HEK293 (cell line): ENCODE measurements at regions not wholly inside any gene's neighbourhood (a gene's known extent, or its start where the extent isn't known, plus 50 kb on each side); places are given as distances from the start of the nearest gene placed in this dataset.

Experiments
- GFI1B ChIP-seq: fragments of 450-650 bp; formaldehyde crosslinking; IDR thresholded peaks from 2 replicates; pipeline ENCODE4 v1.5.1; 2016; ENCODE audit warnings: missing biosample characterization, missing genetic modification characterization
- SALL2 ChIP-seq: fragments of 450-650 bp; formaldehyde crosslinking; IDR thresholded peaks from 2 replicates; pipeline ENCODE4 v1.5.0; 2017; ENCODE audit warnings: missing biosample characterization, mild to moderate bottlenecking, missing genetic modification characterization, borderline replicate concordance
- ZBTB7A ChIP-seq: fragments of 450-650 bp; formaldehyde crosslinking; IDR thresholded peaks from 2 replicates; pipeline ENCODE4 v1.5.1; 2016; ENCODE audit warnings: low read depth, missing biosample characterization, missing genetic modification characterization
- ZNF114 ChIP-seq: fragments of 450-650 bp; formaldehyde crosslinking; IDR thresholded peaks from 2 replicates; pipeline ENCODE4 v1.5.0; 2017; ENCODE audit warnings: missing biosample characterization, missing genetic modification characterization
- ZNF558 ChIP-seq: fragments of 450-650 bp; formaldehyde crosslinking; IDR thresholded peaks from 2 replicates; pipeline ENCODE4 v1.5.1; 2016; ENCODE audit warnings: missing biosample characterization, missing genetic modification characterization
- ZNF626 ChIP-seq: fragments of 450-650 bp; sonication (Bioruptor Pico); formaldehyde crosslinking; IDR thresholded peaks from 2 replicates; pipeline ENCODE4 v1.5.1; 2018; ENCODE audit warnings: missing biosample characterization, missing genetic modification characterization, inconsistent platforms
- TF ChIP-seq, protein P1 (sequence below): fragments of 450-650 bp; formaldehyde crosslinking; IDR thresholded peaks from 2 replicates; pipeline ENCODE4 v1.5.1; 2016; ENCODE audit warnings: missing biosample characterization, missing genetic modification characterization

DNA sequence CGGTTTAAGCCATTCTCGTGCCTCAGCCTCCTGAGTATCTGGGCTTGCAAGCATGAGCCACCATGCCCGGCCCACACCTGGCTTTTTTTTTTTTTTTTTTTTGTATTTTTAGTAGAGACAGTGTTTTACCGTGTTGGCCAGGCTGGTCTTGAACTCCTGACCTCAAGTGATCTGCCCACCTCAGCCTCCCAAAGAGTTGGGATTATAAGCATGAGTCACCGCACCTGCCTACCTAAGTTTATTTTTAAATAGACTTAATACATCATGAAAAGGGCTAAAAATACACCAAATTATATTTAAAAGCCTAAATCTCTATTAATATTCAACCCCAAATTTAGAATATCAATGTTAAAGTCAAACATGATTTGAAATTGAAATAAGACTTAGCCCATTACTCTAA, 250.8 kb upstream of the MC4R start:
- TF ChIP-seq ZBTB7A (no peak), GFI1B (tag by site-specific recombination) (no peak), SALL2 (tag by site-specific recombination) (no peak), ZNF626 (no peak), ZNF114 (no peak), ZNF558 (tag by site-specific recombination) (no peak)
- TF ChIP-seq, protein P1, sequence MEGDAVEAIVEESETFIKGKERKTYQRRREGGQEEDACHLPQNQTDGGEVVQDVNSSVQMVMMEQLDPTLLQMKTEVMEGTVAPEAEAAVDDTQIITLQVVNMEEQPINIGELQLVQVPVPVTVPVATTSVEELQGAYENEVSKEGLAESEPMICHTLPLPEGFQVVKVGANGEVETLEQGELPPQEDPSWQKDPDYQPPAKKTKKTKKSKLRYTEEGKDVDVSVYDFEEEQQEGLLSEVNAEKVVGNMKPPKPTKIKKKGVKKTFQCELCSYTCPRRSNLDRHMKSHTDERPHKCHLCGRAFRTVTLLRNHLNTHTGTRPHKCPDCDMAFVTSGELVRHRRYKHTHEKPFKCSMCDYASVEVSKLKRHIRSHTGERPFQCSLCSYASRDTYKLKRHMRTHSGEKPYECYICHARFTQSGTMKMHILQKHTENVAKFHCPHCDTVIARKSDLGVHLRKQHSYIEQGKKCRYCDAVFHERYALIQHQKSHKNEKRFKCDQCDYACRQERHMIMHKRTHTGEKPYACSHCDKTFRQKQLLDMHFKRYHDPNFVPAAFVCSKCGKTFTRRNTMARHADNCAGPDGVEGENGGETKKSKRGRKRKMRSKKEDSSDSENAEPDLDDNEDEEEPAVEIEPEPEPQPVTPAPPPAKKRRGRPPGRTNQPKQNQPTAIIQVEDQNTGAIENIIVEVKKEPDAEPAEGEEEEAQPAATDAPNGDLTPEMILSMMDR (tag by site-specific recombination) = no peak
